GM12875 (cell line): ENCODE measurements at regions not wholly inside any gene's neighbourhood (a gene's known extent, or its start where the extent isn't known, plus 50 kb on each side); places are given as distances from the start of the nearest gene placed in this dataset.

ENCODE experiments used
- H3K4me3 ChIP-seq: one replicate; pipeline ENCODE4 v1.5.1; 2011; ENCODE audit warnings: low read depth, low read length, control low read depth
- CTCF ChIP-seq: IDR thresholded peaks from 2 replicates; pipeline ENCODE4 v1.5.1; 2011; ENCODE audit warnings: low read depth, mild to moderate bottlenecking, control low read depth, inconsistent platforms, low read length, moderate library complexity, borderline replicate concordance; ENCODE audit not compliant: insufficient read depth

GRCh38 chr3:115236496-115236895, 89.4 kb upstream of the ZBTB20 start:
- no peak overlapping the region for H3K4me3 ChIP-seq
- TF ChIP-seq CTCF: no peak

- no peak for TF ChIP-seq CTCF
Observed at GRCh38 chr3:115239717-115240116, 92.6 kb upstream of the ZBTB20 start.

GRCh38 chr3:115244350-115244749, 97.3 kb upstream of the ZBTB20 start:
- TF ChIP-seq CTCF: no peak

More at GRCh38 chr3:115239717-115240116, 92.6 kb upstream of the ZBTB20 start:
- H3K4me3 ChIP-seq: no peak overlapping the region

GRCh38 chr3:115245438-115245837, 98.3 kb upstream of the ZBTB20 start:
- TF ChIP-seq CTCF: no peak

More at GRCh38 chr3:115244350-115244749, 97.3 kb upstream of the ZBTB20 start:
- no peak overlapping the region for H3K4me3 ChIP-seq

GRCh38 chr3:115245899-115246298, 98.8 kb upstream of the ZBTB20 start:
- no peak overlapping the region for H3K4me3 ChIP-seq
- TF ChIP-seq CTCF: no peak

More at GRCh38 chr3:115245438-115245837, 98.3 kb upstream of the ZBTB20 start:
- no peak overlapping the region for H3K4me3 ChIP-seq

- no peak for TF ChIP-seq CTCF
- no peak overlapping the region for H3K4me3 ChIP-seq
Observed at GRCh38 chr3:115246461-115247020, 99.5 kb upstream of the ZBTB20 start.

- no peak for TF ChIP-seq CTCF
- H3K4me3 ChIP-seq: no peak overlapping the region
Observed at GRCh38 chr3:115248274-115248673, 101.2 kb upstream of the ZBTB20 start.
